Loucy (cell line): ENCODE measurements at regions not wholly inside any gene's neighbourhood (a gene's known extent, or its start where the extent isn't known, plus 50 kb on each side); places are given as distances from the start of the nearest gene placed in this dataset.

Source experiments
- H2AFZ ChIP-seq: fragments of 200-600 bp; sonication (generic); 2 replicates; pipeline ENCODE4 v1.6.0; 2016; ENCODE audit warnings: antibody characterized with exemption, mild to moderate bottlenecking, low read length, moderate library complexity
- H3F3A ChIP-seq: fragments of 200-600 bp; 2 replicates; pipeline ENCODE4 v1.6.0; 2016; ENCODE audit warnings: antibody characterized with exemption, low read depth, mild to moderate bottlenecking
- H3K27me3 ChIP-seq: fragments of 200-600 bp; sonication (generic); 2 replicates; pipeline ENCODE4 v1.6.1; 2014; ENCODE audit warnings: low read length, mild to moderate bottlenecking; ENCODE audit not compliant: insufficient read depth, poor library complexity, severe bottlenecking
- H3K36me3 ChIP-seq: fragments of 200-600 bp; sonication (generic); 2 replicates; pipeline ENCODE4 v1.6.1; 2016; ENCODE audit warnings: low read length; ENCODE audit not compliant: insufficient read depth
- H3K4me1 ChIP-seq: fragments of 200-600 bp; sonication (generic); 2 replicates; pipeline ENCODE4 v1.5.1; 2014; ENCODE audit warnings: low read length, mild to moderate bottlenecking; ENCODE audit not compliant: insufficient read depth, poor library complexity, severe bottlenecking
- H3K4me2 ChIP-seq: fragments of 200-600 bp; sonication (generic); 2 replicates; pipeline ENCODE4 v1.6.0; 2014; ENCODE audit warnings: antibody characterized with exemption, low read length, low read depth, mild to moderate bottlenecking; ENCODE audit not compliant: poor library complexity, severe bottlenecking
- H3K4me3 ChIP-seq: fragments of 200-600 bp; sonication (generic); 2 replicates; pipeline ENCODE4 v1.5.1; 2014; ENCODE audit warnings: low read length, mild to moderate bottlenecking, mixed read lengths; ENCODE audit not compliant: poor library complexity, severe bottlenecking
- H3K79me2 ChIP-seq: fragments of 200-600 bp; sonication (generic); 2 replicates; pipeline ENCODE4 v1.6.1; 2014; ENCODE audit warnings: low read length; ENCODE audit not compliant: insufficient read depth
- H3K9ac ChIP-seq: fragments of 200-600 bp; sonication (generic); 2 replicates; pipeline ENCODE4 v1.6.0; 2014; ENCODE audit warnings: mild to moderate bottlenecking, low read depth, low read length, moderate library complexity; ENCODE audit not compliant: poor library complexity, severe bottlenecking
- H3K9me2 ChIP-seq: fragments of 200-600 bp; sonication (generic); replicated peaks from 2 replicates; pipeline ENCODE4 v1.6.1; 2016; ENCODE audit warnings: low read depth, low read length, mixed read lengths
- H3K9me3 ChIP-seq: fragments of 200-600 bp; sonication (generic); 2 replicates; pipeline ENCODE4 v1.6.1; 2014; ENCODE audit warnings: mild to moderate bottlenecking, antibody characterized with exemption, low read length, low read depth; ENCODE audit not compliant: insufficient read depth
- H4K20me1 ChIP-seq: fragments of 200-600 bp; sonication (generic); 2 replicates; pipeline ENCODE4 v1.6.0; 2014; ENCODE audit warnings: antibody characterized with exemption, low read length, mild to moderate bottlenecking; ENCODE audit not compliant: insufficient read depth, poor library complexity, severe bottlenecking
- CTCF ChIP-seq: fragments of 200-600 bp; sonication (generic); conservative IDR thresholded peaks from 2 replicates; pipeline ENCODE4 v1.5.1; 2014; ENCODE audit warnings: mild to moderate bottlenecking, antibody characterized with exemption, low read length
- EZH2phosphoT487 ChIP-seq: fragments of 200-600 bp; IDR thresholded peaks from 2 replicates; pipeline ENCODE4 v1.6.1; 2018; ENCODE audit warnings: antibody characterized with exemption, mild to moderate bottlenecking, moderate library complexity, borderline replicate concordance

DNA sequence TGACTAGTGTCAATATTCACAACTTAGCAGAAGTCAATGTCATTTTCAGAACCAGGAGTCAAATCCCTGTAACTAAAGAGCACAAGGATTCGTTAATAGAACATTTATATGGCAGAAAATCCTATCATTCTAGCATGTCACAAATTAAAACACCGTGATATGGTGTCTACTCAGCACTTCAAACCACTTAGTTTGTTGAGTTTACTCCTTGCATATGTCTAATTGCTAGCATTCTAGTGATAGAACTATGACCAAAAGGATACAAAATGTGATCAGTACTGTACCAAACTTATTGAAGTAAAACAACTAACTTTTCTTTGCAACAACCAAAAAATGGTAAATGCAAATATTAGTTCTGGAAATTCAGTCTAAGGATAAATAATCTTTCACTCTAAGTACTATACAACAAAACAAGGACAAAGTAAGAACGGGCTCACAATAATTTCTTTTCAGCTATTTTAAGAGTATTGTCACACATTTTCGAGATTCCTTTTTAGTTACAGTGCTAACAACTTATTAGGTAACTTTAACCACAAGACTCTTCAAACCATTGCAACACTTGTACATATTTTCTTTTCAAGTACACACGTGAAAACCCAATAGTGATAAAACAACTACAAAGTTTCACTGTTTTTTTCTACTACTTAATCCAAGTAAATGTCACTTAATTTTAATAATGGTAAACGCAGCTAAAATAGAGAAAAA lies 845.2 kb upstream of the CDH10 start:
- Histone ChIP-seq H3K4me2 (no peak overlapping the region), H4K20me1 (no peaks in the 10 kb centered on the region), H3K4me3 (no peak overlapping the region), H3K4me1 (no peaks in the 10 kb centered on the region), H3K9me3 (no peaks in the 10 kb centered on the region), H2AFZ (no peak overlapping the region), H3K27me3 (no peaks in the 10 kb centered on the region), H3K36me3 (no peaks in the 10 kb centered on the region), H3F3A (no peaks in the 10 kb centered on the region), H3K79me2 (no peaks in the 10 kb centered on the region), H3K9ac (no peak overlapping the region), H3K9me2 (no peaks in the 10 kb centered on the region)
- no peak for TF ChIP-seq EZH2phosphoT487
- no peak for TF ChIP-seq CTCF

DNA sequence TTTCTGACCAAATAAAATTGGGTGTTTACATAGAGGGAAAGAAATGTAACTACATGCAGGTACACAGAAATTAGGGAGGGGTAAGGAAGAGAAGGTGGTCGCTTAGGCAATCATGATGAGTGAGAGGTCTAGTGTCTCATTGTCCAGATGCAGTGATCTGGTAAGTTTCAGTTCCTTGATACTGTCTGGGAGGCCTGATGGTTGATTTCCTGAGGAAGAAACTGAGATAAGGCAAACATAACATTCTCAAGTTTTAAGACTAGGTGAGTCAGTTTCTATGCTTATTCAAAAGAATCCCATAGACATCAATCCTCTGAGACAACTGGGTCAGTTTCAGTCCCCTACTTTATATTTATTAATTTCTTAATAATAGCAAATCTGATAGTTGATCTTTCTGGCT lies 843.3 kb upstream of the CDH10 start:
- H4K20me1 ChIP-seq, result no peaks in the 10 kb centered on the region
- H3F3A ChIP-seq, result no peaks in the 10 kb centered on the region
- no peak overlapping the region for H3K9ac ChIP-seq
- no peak overlapping the region for H3K4me2 ChIP-seq
- H3K36me3 ChIP-seq, result no peaks in the 10 kb centered on the region
- no peaks in the 10 kb centered on the region for H3K4me1 ChIP-seq
- no peak overlapping the region for H2AFZ ChIP-seq
- H3K9me2 ChIP-seq, result no peaks in the 10 kb centered on the region
- no peaks in the 10 kb centered on the region for H3K27me3 ChIP-seq
- TF ChIP-seq CTCF (no peak), EZH2phosphoT487 (no peak)
- H3K4me3 ChIP-seq, result no peak overlapping the region
- no peaks in the 10 kb centered on the region for H3K79me2 ChIP-seq
- no peaks in the 10 kb centered on the region for H3K9me3 ChIP-seq

- H3K36me3 ChIP-seq, result no peaks in the 10 kb centered on the region
- H3K4me3 ChIP-seq, result no peak overlapping the region
- H3K9me2 ChIP-seq, result no peaks in the 10 kb centered on the region
- H3K9me3 ChIP-seq, result no peaks in the 10 kb centered on the region
- TF ChIP-seq CTCF, result no peak
- no peak for TF ChIP-seq EZH2phosphoT487
- H3F3A ChIP-seq, result no peaks in the 10 kb centered on the region
- no peaks in the 10 kb centered on the region for H4K20me1 ChIP-seq
- no peak overlapping the region for H2AFZ ChIP-seq
- H3K4me2 ChIP-seq, result no peak overlapping the region
- no peak overlapping the region for H3K9ac ChIP-seq
- no peaks in the 10 kb centered on the region for H3K27me3 ChIP-seq
- no peaks in the 10 kb centered on the region for H3K4me1 ChIP-seq
- H3K79me2 ChIP-seq, result no peaks in the 10 kb centered on the region
Observed at GRCh38 chr5:25484391-25484790, 839.6 kb upstream of the CDH10 start.
